Left ventricle myocardium superior (tissue), 1 donor: ENCODE measurements at regions not wholly inside any gene's neighbourhood (a gene's known extent, or its start where the extent isn't known, plus 50 kb on each side); places are given as distances from the start of the nearest gene placed in this dataset.
"Not testable (repeated sequence)": the region's sequence is repeated elsewhere in the genome, so short reads cannot be mapped to it uniquely, and the experiment has no call there.

Experiments
- ATAC-seq: fragments of 200-7000 bp; cut with Tn5 transposase; one replicate; pipeline ENCODE4 v1.9.1; 2020; ENCODE audit warnings: mild to moderate bottlenecking, moderate library complexity
- DNase-seq: peaks from one replicate; pipeline ENCODE4 v3.0.0-alpha.2; 2020
- intact Hi-C: fragments of 100-400 bp; cut with micrococcal nuclease; formaldehyde crosslinking; loops from one replicate; pipeline ENCODE4 v1.11.0; 2022
- donor health status: DM: no; HTN: yes; CAD: no; lungs with severe emphysema.

GRCh38 chr2:75394764-75395163, 166.0 kb downstream of the EVA1A start:
- ATAC-seq, DNase-seq, intact Hi-C loops: not testable (repeated sequence)

- no peak for ATAC-seq
- intact Hi-C loops, result no loop called here
These were observed 170.6 kb downstream of the EVA1A start for GRCh38 chr2:75390169-75390568.

GRCh38 chr2:75389271-75389670, 171.5 kb downstream of the EVA1A start:
- ATAC-seq (no peak), DNase-seq (no peak)
- intact Hi-C loops, result no loop called here

More at GRCh38 chr2:75390169-75390568, 170.6 kb downstream of the EVA1A start:
- DNase-seq, result no peak

GRCh38 chr2:75381032-75381431, 179.7 kb downstream of the EVA1A start:
- ATAC-seq, result no peak
- DNase-seq, result no peak
- intact Hi-C loops, result no loop called here

DNA sequence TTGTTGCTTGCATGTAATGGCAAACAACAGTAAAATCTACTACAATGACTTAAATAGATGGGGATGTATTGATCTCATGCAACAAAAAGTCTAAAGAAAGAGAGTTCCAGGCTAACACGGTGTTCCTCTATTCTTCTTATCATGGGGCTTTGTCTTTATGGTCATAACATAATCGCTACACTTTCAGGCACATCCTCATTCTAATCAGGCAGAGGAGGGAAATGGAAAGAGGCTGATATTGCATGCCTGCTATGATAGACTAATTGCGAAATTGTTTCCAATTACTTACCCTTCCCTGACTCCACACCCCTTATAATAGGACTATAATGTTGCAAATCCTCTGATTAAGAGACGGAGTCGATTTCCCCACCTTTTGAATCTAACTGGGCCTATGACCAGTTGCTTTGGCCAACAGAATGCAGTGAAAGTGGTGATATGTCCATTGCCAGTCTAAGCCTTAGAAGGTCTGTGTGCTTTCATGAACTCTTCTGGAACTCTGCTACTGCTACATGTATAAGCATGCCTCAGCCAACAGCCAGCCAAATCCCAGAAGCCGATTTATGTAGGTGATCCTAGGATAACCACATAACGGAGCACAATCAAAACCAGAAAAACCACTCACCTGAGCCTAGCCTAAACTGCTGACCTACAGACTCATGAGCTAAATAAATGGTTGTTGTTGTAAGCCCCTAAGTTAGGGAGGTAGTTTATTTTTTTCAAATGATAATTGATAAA, 180.3 kb upstream of the TACR1 start:
- no peak for ATAC-seq
- DNase-seq, result no peak

DNA sequence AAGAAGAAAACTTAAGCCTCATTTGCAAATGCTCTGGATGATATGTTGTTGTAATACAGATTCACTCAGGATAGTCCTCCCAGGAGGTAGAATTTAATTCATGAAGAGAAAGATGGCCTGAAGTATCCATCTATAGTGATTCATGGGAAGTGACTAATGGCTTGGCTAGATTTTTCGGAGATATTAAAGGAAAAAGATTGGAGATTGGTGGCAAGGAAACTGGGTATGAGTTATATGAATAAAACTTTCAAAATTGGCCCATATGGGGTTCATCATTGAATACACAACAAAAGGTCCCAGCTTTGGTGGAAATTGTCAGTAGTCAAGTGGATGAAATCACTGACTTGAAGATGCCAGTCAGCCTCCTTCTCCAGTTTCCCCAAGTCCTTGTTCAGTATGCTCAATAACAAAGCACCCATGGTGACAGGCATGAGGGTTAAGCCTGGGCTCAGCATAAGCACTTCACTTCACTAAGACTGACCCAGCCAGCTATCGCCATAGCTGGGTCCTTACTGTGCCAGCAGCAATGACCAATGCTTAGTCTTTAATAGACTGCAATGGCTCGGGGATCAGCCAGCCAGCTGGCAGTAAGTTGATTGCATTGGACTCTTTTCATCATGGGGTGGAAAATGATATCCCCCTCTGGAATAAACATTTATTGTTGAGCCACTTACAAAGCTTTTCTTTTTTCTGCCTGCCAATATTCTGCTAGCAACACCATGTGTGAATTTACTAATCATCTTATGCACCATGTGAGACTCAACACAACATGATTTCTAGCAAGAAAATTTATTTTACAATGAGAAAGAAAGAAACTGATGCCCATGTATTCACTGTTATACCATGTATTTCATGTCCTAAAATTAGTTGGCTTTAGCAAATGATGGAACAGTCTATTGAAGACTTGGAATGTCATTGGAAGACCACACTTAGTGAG, 176.6 kb upstream of the TACR1 start:
- ATAC-seq, result no peak
- no peak for DNase-seq
- intact Hi-C loops, result no loop called here

More for the DNA sequence above, 180.3 kb upstream of the TACR1 start:
- intact Hi-C loops, result no loop called here

DNA sequence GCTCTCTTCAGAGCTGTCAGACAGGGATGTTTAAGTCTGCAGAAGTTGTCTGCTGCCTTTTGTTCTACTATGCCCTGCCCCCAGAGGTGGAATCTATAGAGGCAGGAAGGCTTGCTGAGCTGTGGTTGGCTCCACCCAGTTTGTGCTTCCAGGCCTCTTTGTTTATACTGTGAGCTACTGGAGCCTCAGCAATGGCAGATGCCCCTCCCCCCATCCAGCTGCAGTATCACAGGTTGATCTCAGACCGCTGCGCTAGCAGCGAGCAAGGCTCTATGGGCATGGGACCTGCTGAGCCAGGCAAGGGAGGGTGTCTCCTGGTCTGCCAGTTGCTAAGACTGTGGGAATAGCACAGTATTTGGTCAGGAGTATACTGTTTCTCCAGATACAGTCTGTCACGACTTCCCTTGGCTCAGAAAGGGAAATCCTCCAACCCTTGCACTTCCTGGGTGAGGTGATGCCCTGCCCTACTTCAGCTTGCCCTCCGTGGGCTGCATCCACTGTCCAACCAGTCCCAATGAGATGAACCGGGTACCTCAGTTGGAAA, 175.2 kb upstream of the TACR1 start:
- DNase-seq, intact Hi-C loops, ATAC-seq: not testable (repeated sequence)

GRCh38 chr2:75367401-75367800, 168.1 kb upstream of the TACR1 start:
- intact Hi-C loops, result no loop called here
- no peak for ATAC-seq
- no peak for DNase-seq

- ATAC-seq, result no peak
- intact Hi-C loops, result no loop called here
- DNase-seq, result no peak
These were observed 162.2 kb upstream of the TACR1 start for GRCh38 chr2:75361486-75361885.

GRCh38 chr2:75360945-75361344, 161.6 kb upstream of the TACR1 start:
- no peak for DNase-seq
- intact Hi-C loops, result no loop called here
- ATAC-seq, result no peak

DNA sequence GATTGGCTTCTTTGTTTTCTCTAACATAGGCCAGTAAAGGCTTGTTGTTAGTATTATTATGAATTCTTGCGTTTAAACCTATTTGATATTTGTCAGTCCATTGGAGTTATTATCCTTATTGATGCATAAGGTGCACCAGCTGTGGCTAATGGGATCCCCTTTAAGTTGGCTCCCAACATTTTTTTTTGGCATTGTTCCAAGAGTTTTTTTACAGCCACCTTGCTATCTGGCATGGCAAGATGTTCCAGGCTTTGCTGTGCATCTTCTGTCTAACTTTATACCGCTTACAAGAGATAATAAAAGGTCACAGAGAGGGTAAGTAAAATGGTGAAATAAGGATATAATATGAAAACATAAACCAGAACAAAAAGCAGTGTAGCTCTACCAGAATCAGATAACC, 157.5 kb upstream of the TACR1 start:
- DNase-seq, result no peak
- intact Hi-C loops, result no loop called here
- no peak for ATAC-seq

DNA sequence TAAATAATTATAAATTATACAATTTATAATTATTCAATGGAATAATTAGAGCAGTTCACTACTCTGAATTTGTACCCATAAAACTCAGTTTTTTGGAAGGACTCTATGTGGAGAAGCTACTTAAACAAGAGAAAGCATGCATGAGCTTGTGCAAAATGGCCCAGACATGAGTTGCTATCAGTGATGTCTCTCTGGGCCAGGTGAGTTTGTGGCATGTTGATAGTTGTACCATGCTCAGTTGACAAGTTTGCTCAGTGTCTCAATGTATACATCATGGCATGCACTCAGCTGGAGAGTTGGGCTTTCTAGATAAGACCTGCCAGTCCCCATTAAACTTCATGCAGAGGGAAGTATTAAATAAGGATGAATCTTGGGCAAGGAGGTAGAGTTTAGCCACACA, 153.8 kb upstream of the TACR1 start:
- intact Hi-C loops, result no loop called here
- DNase-seq (no peak), ATAC-seq (no peak)

DNA sequence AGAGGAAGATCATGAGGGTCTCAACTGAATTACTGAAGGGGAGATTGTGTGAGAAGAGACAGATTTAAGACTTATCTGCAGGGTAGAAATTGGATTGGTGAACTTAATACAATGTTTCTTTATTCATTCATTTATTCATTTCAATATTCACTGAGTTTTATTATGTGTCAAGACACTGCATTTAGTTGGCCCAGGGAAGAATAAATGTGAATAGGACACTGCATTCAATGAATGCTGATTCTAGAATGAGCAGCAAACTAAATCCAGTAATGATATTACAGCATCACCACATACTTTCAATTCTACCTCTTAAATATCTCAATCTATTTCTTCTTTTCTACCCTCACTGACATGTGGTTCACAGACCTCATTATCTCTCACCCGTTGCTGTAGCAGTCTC, 149.0 kb upstream of the TACR1 start:
- no peak for ATAC-seq
- intact Hi-C loops, result no loop called here
- DNase-seq, result no peak

- DNase-seq (no peak), ATAC-seq (no peak)
- intact Hi-C loops, result no loop called here
These were observed 144.8 kb upstream of the TACR1 start for GRCh38 chr2:75344146-75344545.

DNA sequence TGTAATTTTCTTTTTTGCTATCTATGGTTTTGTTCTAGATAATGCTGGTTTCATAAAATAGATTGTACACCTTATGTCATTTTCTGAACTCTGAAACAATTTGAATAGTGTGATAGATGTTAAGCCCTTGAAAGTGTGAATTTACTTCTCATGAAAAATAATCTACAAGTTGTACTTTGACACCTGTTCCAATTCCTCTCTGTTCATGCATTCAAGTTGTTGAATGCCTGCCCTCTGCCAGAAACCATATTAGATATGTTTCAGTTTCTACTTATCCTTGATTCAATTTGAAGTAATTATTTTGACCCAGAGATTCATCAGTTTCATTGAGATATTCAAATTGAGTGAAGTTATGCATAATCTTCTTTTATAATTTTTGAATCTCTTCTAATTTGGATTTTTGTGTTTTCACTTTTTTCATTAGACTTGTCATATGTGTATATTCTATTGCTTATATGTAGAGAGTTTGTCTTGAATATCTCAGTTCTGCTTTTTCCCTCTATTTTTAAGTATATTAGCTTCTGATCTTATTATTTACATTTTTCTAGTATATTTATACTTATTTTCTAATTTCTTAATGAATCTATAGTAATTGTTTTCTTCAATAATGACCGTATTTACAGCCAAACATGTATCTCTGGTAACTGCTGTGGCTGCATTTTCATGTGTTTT, 143.3 kb upstream of the TACR1 start:
- ATAC-seq, result no peak

GRCh38 chr2:75340560-75340959, 141.2 kb upstream of the TACR1 start:
- no peak for ATAC-seq
- intact Hi-C loops, result no loop called here

More for the DNA sequence above, 143.3 kb upstream of the TACR1 start:
- intact Hi-C loops, result no loop called here
- DNase-seq, result no peak

GRCh38 chr2:75338461-75338860, 139.1 kb upstream of the TACR1 start:
- intact Hi-C loops, result no loop called here
- DNase-seq, result no peak
- ATAC-seq, result no peak

More at GRCh38 chr2:75340560-75340959, 141.2 kb upstream of the TACR1 start:
- DNase-seq, result no peak

DNA sequence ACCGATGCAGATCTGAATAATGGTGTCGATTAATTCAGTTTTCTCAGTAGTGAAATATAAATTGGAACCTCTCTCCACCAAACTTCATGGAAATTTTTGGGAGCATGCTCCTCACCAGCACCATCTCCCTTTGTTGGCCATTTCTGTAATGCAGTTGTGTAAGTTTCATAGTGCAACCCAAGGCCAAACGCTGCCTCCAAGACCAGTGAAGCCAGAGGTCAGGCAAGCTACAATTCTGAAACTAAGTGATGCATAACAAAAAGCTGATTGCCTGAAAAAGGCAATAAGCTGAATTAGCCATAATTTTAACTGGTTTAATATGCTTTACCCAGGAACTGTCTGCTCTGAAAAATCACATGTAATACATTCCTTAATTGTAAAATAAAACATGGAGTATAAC, 138.3 kb upstream of the TACR1 start:
- intact Hi-C loops, result no loop called here
- DNase-seq (no peak), ATAC-seq (no peak)

- DNase-seq, result no peak
- intact Hi-C loops, result no loop called here
- no peak for ATAC-seq
These were observed 137.7 kb upstream of the TACR1 start for GRCh38 chr2:75337016-75337415.

DNA sequence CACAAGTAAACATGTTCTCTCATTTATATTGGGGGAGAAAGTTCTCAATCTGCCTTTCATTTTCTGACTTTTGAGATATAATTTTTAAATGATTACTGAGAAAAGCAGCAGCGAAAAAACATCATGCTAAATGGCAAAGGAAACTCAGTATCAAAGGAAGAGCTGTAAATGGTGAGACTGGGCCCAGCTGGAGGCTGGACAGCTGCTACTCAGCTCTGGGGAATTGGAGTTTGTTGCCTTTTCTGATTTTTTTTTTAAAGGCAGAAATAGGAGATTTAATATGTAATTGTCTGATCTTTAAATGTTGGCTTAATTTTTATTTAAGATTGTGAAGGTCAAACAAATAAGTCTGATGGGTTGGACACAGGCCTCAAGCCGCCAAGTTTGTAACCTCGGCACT, 137.1 kb upstream of the TACR1 start:
- intact Hi-C loops, result no loop called here
- DNase-seq (no peak), ATAC-seq (no peak)
